ENCODE measurements at regions not wholly inside any gene's neighbourhood (a gene's known extent, or its start where the extent isn't known, plus 50 kb on each side); places are given as distances from the start of the nearest gene placed in this dataset.
"Not testable (repeated sequence)": the region's sequence is repeated elsewhere in the genome, so short reads cannot be mapped to it uniquely, and the experiment has no call there.

- DNase-seq (ENCODE audit: low spot score) (no peak), ATAC-seq (no peak)
Observed at GRCh38 chr17:6261466-6261865, 173.5 kb downstream of the AIPL1 start.

DNA sequence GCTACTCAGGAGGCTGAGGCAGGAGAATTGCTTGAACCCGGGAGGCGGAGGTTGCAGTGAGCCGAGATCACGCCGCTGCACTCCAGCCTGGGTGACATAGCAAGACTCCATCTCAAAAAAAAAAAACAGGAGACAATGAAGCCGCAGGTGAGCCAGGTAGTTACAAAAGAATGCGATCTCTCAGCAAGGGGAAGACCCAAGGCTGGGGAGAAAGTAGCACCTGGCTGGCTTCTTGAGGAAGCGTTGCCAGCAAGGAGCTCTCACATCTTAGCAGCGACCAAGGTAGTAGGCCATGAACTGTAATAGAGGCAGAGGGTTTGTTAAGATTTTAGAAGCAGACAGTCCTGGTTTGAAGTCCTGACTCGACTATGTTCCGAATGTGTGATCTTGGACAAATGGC, 175.0 kb downstream of the AIPL1 start:
- no peak for DNase-seq (ENCODE audit: low spot score)
- no peak for ATAC-seq

DNA sequence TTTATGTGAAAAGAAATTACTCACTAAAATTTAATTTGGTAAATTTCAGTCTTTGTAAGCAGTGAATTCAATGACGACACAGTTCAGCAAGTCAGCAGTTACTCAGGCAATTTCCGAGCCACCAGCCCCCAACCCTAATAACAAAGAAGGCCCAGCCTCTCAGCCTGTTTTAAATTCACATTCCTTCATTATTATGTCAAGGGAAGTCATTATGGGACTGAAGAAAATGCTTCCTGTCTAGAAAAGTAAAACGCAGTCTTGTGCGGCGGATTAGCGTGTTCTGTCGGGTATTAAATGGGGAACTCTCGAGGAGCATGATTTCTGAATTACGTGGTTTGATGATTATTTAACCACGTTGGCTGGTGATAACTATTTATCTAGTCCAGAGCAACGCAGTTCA, 177.6 kb downstream of the AIPL1 start:
- DNase-seq (ENCODE audit: low spot score) = no peak
- no peak for ATAC-seq

GRCh38 chr17:6255322-6255721, 179.6 kb downstream of the AIPL1 start:
- ATAC-seq (no peak), DNase-seq (ENCODE audit: low spot score) (no peak)

DNA sequence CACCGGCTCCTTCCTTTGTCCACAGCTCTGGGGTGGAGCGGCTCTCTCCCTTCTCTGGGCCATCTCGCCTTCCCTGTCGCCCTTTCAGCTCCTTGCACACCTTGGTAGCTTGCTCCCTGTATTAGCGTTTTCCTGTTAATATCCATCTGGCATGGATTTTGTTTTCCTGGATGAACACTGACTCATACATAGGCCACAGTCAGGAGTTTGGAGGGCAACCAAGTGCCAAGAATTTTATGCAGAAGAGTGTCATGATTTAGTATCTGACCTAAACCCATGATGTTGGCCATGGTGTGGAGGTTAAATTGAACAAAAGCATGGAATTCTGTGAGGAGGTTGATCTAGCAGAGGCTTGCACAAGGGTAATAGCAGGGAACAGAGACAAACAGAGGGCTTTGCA, 180.9 kb downstream of the AIPL1 start:
- no peak for ATAC-seq

GRCh38 chr17:6251640-6252039, 181.5 kb downstream of the WSCD1 start:
- ATAC-seq; DNase-seq (ENCODE audit: low spot score): not testable (repeated sequence)

More for the DNA sequence above, 180.9 kb downstream of the AIPL1 start:
- no peak for DNase-seq (ENCODE audit: low spot score)

DNA sequence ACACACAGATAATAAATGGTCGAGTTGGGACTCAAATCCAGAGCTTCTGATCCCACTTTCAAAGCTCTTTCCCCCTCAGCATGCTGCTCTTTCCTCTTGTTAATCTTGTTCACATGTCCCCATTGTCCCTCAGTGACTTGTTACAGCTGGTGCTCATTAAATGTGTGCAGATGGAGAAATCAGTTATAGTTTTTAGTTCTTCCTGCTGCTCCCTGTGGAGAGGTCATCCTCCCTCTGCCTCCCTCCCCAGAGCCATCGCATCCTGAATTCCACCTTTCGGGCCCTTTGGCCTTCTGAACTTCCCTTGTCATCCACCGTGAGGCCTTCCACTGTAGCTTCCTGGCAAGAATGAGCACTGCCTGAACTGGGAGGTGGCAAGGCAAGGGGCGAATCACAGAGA, 179.6 kb downstream of the WSCD1 start:
- no peak for DNase-seq (ENCODE audit: low spot score)
- ATAC-seq = peak; percentile 38

DNA sequence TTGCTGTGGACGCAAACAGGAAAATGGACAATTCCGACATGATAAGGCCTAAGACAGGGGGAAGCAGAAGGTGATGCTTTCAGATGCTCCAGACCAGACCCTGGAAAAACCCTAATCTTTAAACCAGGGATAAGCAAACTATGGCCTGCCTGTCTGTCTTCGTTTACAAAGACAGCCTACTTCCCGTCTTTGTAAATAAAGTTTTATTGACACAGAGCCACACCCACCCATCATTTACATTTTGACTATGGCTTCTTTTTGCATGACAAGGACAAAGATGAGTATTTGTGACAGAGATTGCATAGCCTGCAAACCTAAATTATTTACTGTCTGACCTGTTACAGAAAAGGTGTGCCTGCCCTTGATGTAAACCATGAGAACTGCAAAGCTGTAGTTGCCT, 177.9 kb downstream of the WSCD1 start:
- DNase-seq (ENCODE audit: low spot score) (no peak), ATAC-seq (no peak)

DNA sequence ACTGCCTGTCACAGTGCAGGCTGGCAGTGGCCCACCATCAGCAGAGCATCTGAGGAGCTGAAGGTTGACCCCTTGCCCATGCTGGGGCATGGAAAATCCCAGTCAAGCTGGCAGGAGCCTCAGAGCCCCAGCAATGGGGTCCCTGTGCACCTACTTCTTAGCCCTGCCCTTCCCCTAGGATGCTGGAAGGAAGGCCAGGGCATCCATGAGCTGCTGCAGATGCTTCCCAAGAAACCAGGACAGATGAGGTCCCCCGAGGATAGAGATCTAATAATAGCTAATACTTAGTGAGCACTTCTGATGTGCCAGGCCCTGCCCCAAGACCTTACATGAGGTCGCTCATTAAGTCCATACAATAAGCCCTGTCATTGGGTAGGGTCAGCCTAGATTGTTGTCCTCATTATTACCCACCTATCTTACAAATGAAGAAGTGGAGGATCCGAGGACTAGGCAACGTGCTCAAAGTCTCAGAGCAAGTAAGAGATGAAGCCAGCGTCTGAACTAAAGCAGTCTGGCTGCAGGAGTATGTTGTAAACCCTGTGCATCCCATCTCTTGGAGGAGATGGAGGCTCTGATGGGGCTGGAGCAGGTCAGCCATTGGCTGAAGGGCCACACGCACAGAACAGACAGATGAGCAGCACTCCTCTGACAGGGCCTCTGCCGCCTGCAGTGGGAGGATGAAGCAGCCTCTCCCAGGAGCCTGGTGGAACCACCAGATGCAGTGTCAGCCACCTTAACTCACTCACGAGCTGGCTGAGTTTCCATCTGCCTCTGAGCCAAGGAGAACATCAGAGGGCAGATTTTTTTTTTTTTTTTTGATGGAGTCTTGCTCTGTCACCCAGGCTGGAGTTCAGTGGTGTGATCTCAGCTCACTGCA, 175.4 kb downstream of the WSCD1 start:
- DNase-seq (ENCODE audit: low spot score) = no peak
- no peak for ATAC-seq

- no peak for DNase-seq (ENCODE audit: low spot score)
- ATAC-seq = no peak
Observed at GRCh38 chr17:6244796-6245195, 174.6 kb downstream of the WSCD1 start.

GRCh38 chr17:6244253-6244652, 174.1 kb downstream of the WSCD1 start:
- ATAC-seq (no peak), DNase-seq (ENCODE audit: low spot score) (no peak)

DNA sequence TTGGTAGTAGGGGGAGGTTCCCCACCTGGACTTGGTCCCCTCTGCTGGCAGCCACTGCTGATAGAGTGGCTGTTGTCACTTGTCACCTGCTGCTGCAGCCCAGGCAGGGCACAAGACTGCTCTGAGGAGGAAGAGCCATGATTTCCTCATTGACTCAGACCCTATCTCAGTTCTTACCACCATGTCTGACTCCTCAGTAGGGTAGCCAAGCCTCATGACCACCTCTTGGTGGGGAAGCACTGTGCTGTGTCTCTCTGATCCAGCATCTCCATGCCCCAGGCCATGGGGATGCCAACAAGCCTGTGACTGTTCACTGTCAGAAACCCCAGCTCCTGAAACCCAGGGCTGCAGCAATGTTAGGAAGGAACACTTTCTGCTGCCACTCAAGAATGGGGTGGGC, 173.0 kb downstream of the WSCD1 start:
- no peak for ATAC-seq
- DNase-seq (ENCODE audit: low spot score) = no peak

- peak; percentile 35 for DNase-seq (ENCODE audit: low spot score)
- ATAC-seq = no peak
Observed at GRCh38 chr17:6241996-6242395, 171.8 kb downstream of the WSCD1 start.

- DNase-seq (ENCODE audit: low spot score) (no peak), ATAC-seq (no peak)
Observed at GRCh38 chr17:6241381-6241780, 171.2 kb downstream of the WSCD1 start.

- no peak for DNase-seq (ENCODE audit: low spot score)
- no peak for ATAC-seq
Observed at GRCh38 chr17:6240601-6241000, 170.4 kb downstream of the WSCD1 start.

DNA sequence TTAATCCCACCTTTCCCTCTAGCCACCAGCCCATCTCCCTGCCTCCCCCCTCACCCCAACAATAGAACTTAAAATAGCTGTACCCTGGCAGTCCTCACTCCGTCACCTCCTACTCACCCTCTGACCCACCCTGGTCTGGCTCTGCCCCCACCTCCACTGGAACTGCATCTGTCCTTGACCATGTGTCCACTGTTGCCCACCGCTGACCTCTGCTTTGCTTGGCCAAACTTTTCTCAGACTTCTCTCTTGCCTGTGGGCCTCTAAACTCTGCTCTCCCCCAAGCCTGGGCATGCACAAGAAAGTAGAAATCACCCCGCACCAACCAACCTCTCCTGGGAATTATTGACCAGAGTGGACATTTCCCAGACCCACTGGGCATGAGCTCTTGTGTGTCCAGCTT, 169.8 kb downstream of the WSCD1 start:
- no peak for DNase-seq (ENCODE audit: low spot score)
- no peak for ATAC-seq

GRCh38 chr17:6239241-6239798, 169.1 kb downstream of the WSCD1 start:
- ATAC-seq = no peak
- no peak for DNase-seq (ENCODE audit: low spot score)

GRCh38 chr17:6233856-6234255, 163.7 kb downstream of the WSCD1 start:
- DNase-seq (ENCODE audit: low spot score) = no peak
- no peak for ATAC-seq

GRCh38 chr17:6233339-6233738, 163.2 kb downstream of the WSCD1 start:
- DNase-seq (ENCODE audit: low spot score) (no peak), ATAC-seq (no peak)

DNA sequence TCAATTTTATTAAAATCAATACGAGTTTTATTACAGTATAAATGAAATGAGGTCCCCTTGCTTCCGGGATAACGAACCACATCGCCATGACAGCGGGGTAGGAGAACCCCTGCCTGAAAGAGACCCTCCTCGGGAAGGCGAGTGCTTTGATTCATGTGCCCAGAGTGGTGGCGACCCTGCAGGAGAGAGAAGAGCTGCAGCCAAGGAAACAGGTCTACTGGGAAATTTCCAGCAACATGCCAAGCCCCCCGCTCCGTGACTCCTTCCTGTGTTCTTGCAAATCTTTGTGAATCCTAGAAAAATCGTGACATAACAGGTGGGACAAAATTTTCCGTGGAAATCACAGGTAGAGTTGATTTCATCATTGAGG, 162.5 kb downstream of the WSCD1 start:
- DNase-seq (ENCODE audit: low spot score) (no peak), ATAC-seq (no peak)

GRCh38 chr17:6231886-6232731, 161.9 kb downstream of the WSCD1 start:
- DNase-seq (ENCODE audit: low spot score) (no peak), ATAC-seq (peak; percentile 76)

GRCh38 chr17:6231465-6231864, 161.3 kb downstream of the WSCD1 start:
- DNase-seq (ENCODE audit: low spot score) (no peak), ATAC-seq (no peak)
